Endothelial cell of umbilical vein (primary cell): ENCODE measurements at regions not wholly inside any gene's neighbourhood (a gene's known extent, or its start where the extent isn't known, plus 50 kb on each side); places are given as distances from the start of the nearest gene placed in this dataset.

Experiments used
- BruUV-seq: library from RNA; stranded (reverse); fragments of 400-500 nt; replicated peaks from 2 replicates; lab custom pipeline; 2021; lab: Mats Ljungman, UMichigan
- CTCF ChIA-PET: fragments of 300-600, 350-600 bp; sonication (Branson Sonifier 250); formaldehyde crosslinking; loops from one replicate; lab custom pipeline; 2021; ENCODE audit warnings: antibody characterized with exemption, inconsistent platforms; lab: Charles Lee
- POLR2A ChIA-PET: fragments of 300-600, 350-600 bp; sonication (Branson Sonifier 250); formaldehyde crosslinking; loops from one replicate; lab custom pipeline; 2021; ENCODE audit warnings: antibody characterized with exemption, inconsistent platforms; lab: Charles Lee
- DNase-seq: peaks from one replicate; pipeline ENCODE4 v3.0.0-alpha.2; 2011; ENCODE audit warnings: low read depth, low spot score
- FAIRE-seq: peaks from 2 replicates; lab custom pipeline; 2011; peaks lifted over from hg19 to GRCh38; lab: Jason Lieb, UNC
- H2AFZ ChIP-seq: 2 replicates; pipeline ENCODE4 v1.6.0; 2012; ENCODE audit warnings: low read depth, low read length, control low read depth, inconsistent platforms
- H3K27ac ChIP-seq: 2 replicates; pipeline ENCODE4 v1.5.1; 2011; ENCODE audit warnings: low read depth, mild to moderate bottlenecking, control low read depth, low read length, moderate library complexity; ENCODE audit not compliant: insufficient read depth
- H3K27me3 ChIP-seq, 2 experiments: 2 replicates each; pipeline versions ENCODE4 v1.6.0 to v1.6.1; 2011; ENCODE audit warnings: low read length in 2 of 2, mixed read lengths in 1 of 2; ENCODE audit not compliant: control insufficient read depth in 2 of 2, insufficient read depth in 2 of 2
- H3K36me3 ChIP-seq, 2 experiments: 2 replicates in 1 of 2; 3 replicates in 1 of 2; pipeline ENCODE4 v1.5.1; 2011; ENCODE audit warnings: low read length in 2 of 2, mild to moderate bottlenecking in 1 of 2, moderate library complexity in 1 of 2; ENCODE audit not compliant: control insufficient read depth in 2 of 2, insufficient read depth in 2 of 2; ENCODE audit errors: extremely low read depth in 1 of 2
- H3K4me1 ChIP-seq: 3 replicates; pipeline ENCODE4 v1.5.1; 2011; ENCODE audit warnings: mild to moderate bottlenecking, low read length; ENCODE audit not compliant: control insufficient read depth, insufficient read depth; ENCODE audit errors: extremely low read depth
- H3K4me2 ChIP-seq: 2 replicates; pipeline ENCODE4 v1.6.1; 2011; ENCODE audit warnings: low read length, control low read depth, mixed read lengths; ENCODE audit not compliant: insufficient read depth
- H3K4me3 ChIP-seq, 3 experiments: fragments of 200-600 bp in 1 of 3; sonication (generic), shearing (Covaris generic) in 1 of 3; replicated peaks in 1 of 3; 2 replicates each; pipeline ENCODE4 v1.5.1; 2011 to 2016; ENCODE audit warnings: control low read depth in 3 of 3, low read length in 3 of 3, mild to moderate bottlenecking in 2 of 3, inconsistent platforms in 1 of 3, low read depth in 1 of 3, moderate library complexity in 1 of 3; ENCODE audit not compliant: insufficient read depth in 1 of 3
- H3K79me2 ChIP-seq: 2 replicates; pipeline ENCODE4 v1.6.0; 2012; ENCODE audit warnings: low read length, inconsistent platforms; ENCODE audit not compliant: control insufficient read depth, insufficient read depth
- H3K9ac ChIP-seq: replicated peaks from 2 replicates; pipeline ENCODE3; 2011; ENCODE audit warnings: low read length, control low read depth; ENCODE audit not compliant: insufficient read depth; ENCODE audit errors: extremely low read depth
- H3K9me1 ChIP-seq: replicated peaks from 3 replicates; pipeline ENCODE4 v1.6.0; 2011; ENCODE audit warnings: mild to moderate bottlenecking, low read length; ENCODE audit not compliant: control insufficient read depth, insufficient read depth; ENCODE audit errors: extremely low read depth
- H3K9me3 ChIP-seq: replicated peaks from 2 replicates; pipeline ENCODE4 v1.5.1; 2012; ENCODE audit warnings: low read length, inconsistent platforms; ENCODE audit not compliant: control insufficient read depth, insufficient read depth
- H4K20me1 ChIP-seq: replicated peaks from 2 replicates; pipeline ENCODE3; 2011; ENCODE audit warnings: mild to moderate bottlenecking, low read length; ENCODE audit not compliant: control insufficient read depth, insufficient read depth; ENCODE audit errors: extremely low read depth
- EZH2 ChIP-seq: IDR thresholded peaks from 2 replicates; pipeline ENCODE4 v1.6.1; 2012; ENCODE audit warnings: borderline replicate concordance, low read depth, mild to moderate bottlenecking, moderate library complexity, low read length, inconsistent platforms; ENCODE audit not compliant: severe bottlenecking
- POLR2A ChIP-seq: IDR thresholded peaks from 2 replicates; pipeline ENCODE4 v1.6.1; 2012; ENCODE audit warnings: low read depth, mild to moderate bottlenecking, control low read depth, low read length
- POLR2AphosphoS5 ChIP-seq: IDR thresholded peaks from 2 replicates; pipeline ENCODE4 v1.6.1; 2012; ENCODE audit warnings: low read depth, mild to moderate bottlenecking, control low read depth, low read length, moderate library complexity; ENCODE audit not compliant: insufficient read depth
- dilution Hi-C: fragments of 300-500 bp; cut with MboI; formaldehyde crosslinking; loops from one replicate; pipeline ENCODE4 v1.15.0; 2019; ENCODE audit warnings: low sequenced_read_pairs; ENCODE audit not compliant: extremely low pct_ligation_motif_present
- intact Hi-C: fragments of 100-400 bp; cut with micrococcal nuclease; formaldehyde crosslinking; loops from one replicate; pipeline ENCODE4 v1.10.0; 2022
- TF ChIP-seq, protein P1 (sequence below), 2 donors: IDR thresholded peaks; 1 replicate in 1 of 2; 2 replicates in 1 of 2; pipeline ENCODE4 v1.5.1; 2011; ENCODE audit warnings: low read length in 2 of 2, mild to moderate bottlenecking in 2 of 2, moderate library complexity in 2 of 2, control low read depth in 1 of 2, inconsistent platforms in 1 of 2, low read depth in 1 of 2; ENCODE audit not compliant: insufficient read depth in 1 of 2; ENCODE audit errors: extremely low read depth in 1 of 2

DNA sequence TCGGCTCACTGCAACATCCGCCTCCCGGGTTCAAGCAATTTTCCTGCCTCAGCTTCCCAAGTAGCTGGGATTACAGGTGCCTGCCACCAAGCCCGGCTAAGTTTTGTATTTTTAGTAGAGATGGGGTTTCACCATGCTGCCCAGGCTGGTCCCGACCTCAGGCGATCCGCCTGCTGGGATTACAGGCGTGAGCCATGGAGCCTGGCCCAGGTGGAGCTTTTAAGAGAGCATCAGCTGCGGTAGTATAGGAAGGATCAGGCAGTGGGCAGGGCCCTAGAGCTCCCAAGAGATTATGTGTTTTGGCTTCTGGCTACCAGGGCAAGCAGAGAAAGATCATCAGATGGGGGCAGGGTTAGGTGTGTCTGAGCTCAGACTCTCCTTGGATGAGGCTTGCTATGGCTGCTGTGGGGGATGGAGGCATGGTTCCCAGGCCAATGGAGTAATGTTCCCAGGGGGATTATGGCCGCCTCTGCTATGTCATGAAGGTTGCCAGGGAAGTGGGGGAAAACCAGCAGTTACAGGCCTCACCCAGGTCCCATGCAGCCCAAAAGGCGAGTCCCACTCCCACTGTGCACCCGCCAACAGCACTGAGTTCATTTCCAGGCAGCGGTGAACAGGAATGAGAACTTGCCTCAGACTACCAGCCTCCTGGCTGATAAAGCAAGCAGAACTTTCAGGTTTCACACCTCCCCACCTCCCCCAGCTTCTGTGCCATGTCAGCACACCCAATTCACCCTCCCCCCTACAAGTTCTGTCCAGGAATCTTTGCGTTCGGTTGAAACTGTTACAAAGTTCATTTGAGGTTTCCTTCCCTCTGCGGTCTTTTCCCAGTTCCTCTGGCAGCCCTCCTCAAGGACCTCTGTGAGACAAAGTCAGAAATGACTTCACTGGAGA, 507.6 kb downstream of the SPATA31D1 start:
- no TSS peak for BruUV-seq
- dilution Hi-C loops (no loop called here), intact Hi-C loops (no loop called here)
- H3K9ac ChIP-seq, result no peak overlapping the region
- H3K79me2 ChIP-seq, result no peaks in the 10 kb centered on the region
- no peaks in the 10 kb centered on the region for H4K20me1 ChIP-seq
- H3K9me3 ChIP-seq, result no peaks in the 10 kb centered on the region
- POLR2A ChIA-PET, result no interaction called here
- H3K4me3 ChIP-seq, result no peak overlapping the region
- H3K4me2 ChIP-seq, result no peak overlapping the region
- no peak overlapping the region for H3K27ac ChIP-seq
- no peak for DNase-seq
- CTCF ChIA-PET, result no interaction called here
- no peaks in the 10 kb centered on the region for H3K27me3 ChIP-seq
- no peaks in the 10 kb centered on the region for H3K4me1 ChIP-seq
- no peaks in the 10 kb centered on the region for H3K9me1 ChIP-seq
- TF ChIP-seq POLR2A (no peak), POLR2AphosphoS5 (no peak), EZH2 (no peak)
- TF ChIP-seq, protein P1, sequence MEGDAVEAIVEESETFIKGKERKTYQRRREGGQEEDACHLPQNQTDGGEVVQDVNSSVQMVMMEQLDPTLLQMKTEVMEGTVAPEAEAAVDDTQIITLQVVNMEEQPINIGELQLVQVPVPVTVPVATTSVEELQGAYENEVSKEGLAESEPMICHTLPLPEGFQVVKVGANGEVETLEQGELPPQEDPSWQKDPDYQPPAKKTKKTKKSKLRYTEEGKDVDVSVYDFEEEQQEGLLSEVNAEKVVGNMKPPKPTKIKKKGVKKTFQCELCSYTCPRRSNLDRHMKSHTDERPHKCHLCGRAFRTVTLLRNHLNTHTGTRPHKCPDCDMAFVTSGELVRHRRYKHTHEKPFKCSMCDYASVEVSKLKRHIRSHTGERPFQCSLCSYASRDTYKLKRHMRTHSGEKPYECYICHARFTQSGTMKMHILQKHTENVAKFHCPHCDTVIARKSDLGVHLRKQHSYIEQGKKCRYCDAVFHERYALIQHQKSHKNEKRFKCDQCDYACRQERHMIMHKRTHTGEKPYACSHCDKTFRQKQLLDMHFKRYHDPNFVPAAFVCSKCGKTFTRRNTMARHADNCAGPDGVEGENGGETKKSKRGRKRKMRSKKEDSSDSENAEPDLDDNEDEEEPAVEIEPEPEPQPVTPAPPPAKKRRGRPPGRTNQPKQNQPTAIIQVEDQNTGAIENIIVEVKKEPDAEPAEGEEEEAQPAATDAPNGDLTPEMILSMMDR (IDR thresholded peaks at IDR 0.05; ENCODE audit: extremely low read depth in 1 of 2, insufficient read depth in 1 of 2, low read depth in 1 of 2, low read length in 2 of 2), result no peak
- no peaks in the 10 kb centered on the region for H3K36me3 ChIP-seq
- H2AFZ ChIP-seq, result no peak overlapping the region
- no peak for FAIRE-seq
